ENCODE measurements at regions not wholly inside any gene's neighbourhood (a gene's known extent, or its start where the extent isn't known, plus 50 kb on each side); places are given as distances from the start of the nearest gene placed in this dataset.

- H3K9me3 ChIP-seq = no peaks in the 10 kb centered on the region
- TF ChIP-seq, protein P1, sequence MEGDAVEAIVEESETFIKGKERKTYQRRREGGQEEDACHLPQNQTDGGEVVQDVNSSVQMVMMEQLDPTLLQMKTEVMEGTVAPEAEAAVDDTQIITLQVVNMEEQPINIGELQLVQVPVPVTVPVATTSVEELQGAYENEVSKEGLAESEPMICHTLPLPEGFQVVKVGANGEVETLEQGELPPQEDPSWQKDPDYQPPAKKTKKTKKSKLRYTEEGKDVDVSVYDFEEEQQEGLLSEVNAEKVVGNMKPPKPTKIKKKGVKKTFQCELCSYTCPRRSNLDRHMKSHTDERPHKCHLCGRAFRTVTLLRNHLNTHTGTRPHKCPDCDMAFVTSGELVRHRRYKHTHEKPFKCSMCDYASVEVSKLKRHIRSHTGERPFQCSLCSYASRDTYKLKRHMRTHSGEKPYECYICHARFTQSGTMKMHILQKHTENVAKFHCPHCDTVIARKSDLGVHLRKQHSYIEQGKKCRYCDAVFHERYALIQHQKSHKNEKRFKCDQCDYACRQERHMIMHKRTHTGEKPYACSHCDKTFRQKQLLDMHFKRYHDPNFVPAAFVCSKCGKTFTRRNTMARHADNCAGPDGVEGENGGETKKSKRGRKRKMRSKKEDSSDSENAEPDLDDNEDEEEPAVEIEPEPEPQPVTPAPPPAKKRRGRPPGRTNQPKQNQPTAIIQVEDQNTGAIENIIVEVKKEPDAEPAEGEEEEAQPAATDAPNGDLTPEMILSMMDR (IDR thresholded peaks at IDR 0.05) = no peak
- DNase-seq = no peak
- H3K27me3 ChIP-seq (ENCODE audit: low read depth) = no peaks in the 10 kb centered on the region
- no peak for ATAC-seq
- no peak overlapping the region for H3K27ac ChIP-seq
- intact Hi-C loops (cut with DNase I) = no loop called here
- H3K36me3 ChIP-seq = no peaks in the 10 kb centered on the region
- H3K4me1 ChIP-seq = no peaks in the 10 kb centered on the region
- H3K4me3 ChIP-seq = no peak overlapping the region
These were observed 70.2 kb upstream of the TLE4 start for GRCh38 chr9:79501546-79501945.

DNA sequence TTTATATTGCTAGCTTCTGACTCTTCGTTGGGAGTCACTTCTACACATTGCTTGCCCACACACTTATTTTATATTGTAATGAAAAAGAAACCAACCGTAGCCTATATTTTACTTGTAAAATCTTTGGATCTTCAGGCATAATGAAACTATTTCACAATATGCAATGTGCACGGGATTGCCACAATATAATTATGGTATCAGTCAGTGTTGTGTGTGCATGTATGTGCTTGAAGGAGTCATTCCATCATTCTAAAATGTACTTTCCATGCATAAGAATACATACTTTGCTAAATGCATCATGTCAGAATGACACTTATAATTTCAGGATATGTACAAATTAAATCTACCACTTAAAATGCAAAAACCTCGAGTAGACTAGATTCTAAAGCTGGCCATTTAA lies 64.0 kb upstream of the TLE4 start:
- Histone ChIP-seq H3K4me3 (no peak overlapping the region), H3K27me3 (ENCODE audit: low read depth) (no peaks in the 10 kb centered on the region), H3K36me3 (no peaks in the 10 kb centered on the region), H3K9me3 (no peaks in the 10 kb centered on the region), H3K4me1 (no peaks in the 10 kb centered on the region), H3K27ac (no peak overlapping the region)
- no peak for DNase-seq
- TF ChIP-seq, protein P1 (IDR thresholded peaks at IDR 0.05) = no peak
- intact Hi-C loops (cut with DNase I) = no loop called here
- ATAC-seq = no peak

GRCh38 chr9:79512251-79512650 lies 59.5 kb upstream of the TLE4 start:
- H3K27ac ChIP-seq = no peak overlapping the region
- H3K27me3 ChIP-seq (ENCODE audit: low read depth) = no peaks in the 10 kb centered on the region
- ATAC-seq = no peak
- no peaks in the 10 kb centered on the region for H3K36me3 ChIP-seq
- TF ChIP-seq, protein P1 (IDR thresholded peaks at IDR 0.05) = no peak
- intact Hi-C loops (cut with DNase I) = no loop called here
- DNase-seq = no peak
- no peak overlapping the region for H3K4me3 ChIP-seq
- no peaks in the 10 kb centered on the region for H3K4me1 ChIP-seq
- no peaks in the 10 kb centered on the region for H3K9me3 ChIP-seq

Measured in lower lobe of right lung (tissue), 2 donors.